HG03175 (cell line): ENCODE measurements at regions not wholly inside any gene's neighbourhood (a gene's known extent, or its start where the extent isn't known, plus 50 kb on each side); places are given as distances from the start of the nearest gene placed in this dataset.

Experiments used
- ATAC-seq: cut with Tn5 transposase; IDR thresholded peaks from one replicate; pipeline ENCODE4 v1.9.1; 2021; ENCODE audit warnings: mild to moderate bottlenecking, moderate library complexity; ENCODE audit not compliant: unreplicated experiment

- ATAC-seq, result no peak
Measured at GRCh38 chr10:88081457-88082054, 218.1 kb downstream of the PTEN start.

GRCh38 chr10:88082391-88082790, 219.0 kb downstream of the PTEN start:
- ATAC-seq, result no peak

- ATAC-seq, result peak; percentile 82
Measured at GRCh38 chr10:88082806-88083596, 219.6 kb downstream of the PTEN start.

- no peak for ATAC-seq
Measured at GRCh38 chr10:88083597-88083989, 220.2 kb downstream of the PTEN start.

GRCh38 chr10:88086187-88086960, 222.9 kb downstream of the PTEN start:
- ATAC-seq, result no peak

- no peak for ATAC-seq
Measured at GRCh38 chr10:88088441-88089340, 225.3 kb downstream of the PTEN start.

- no peak for ATAC-seq
Measured at GRCh38 chr10:88089498-88089897, 226.1 kb downstream of the PTEN start.

- ATAC-seq, result no peak
Measured at GRCh38 chr10:88090568-88091214, 227.3 kb downstream of the PTEN start.

GRCh38 chr10:88091490-88092061, 228.2 kb downstream of the PTEN start:
- ATAC-seq, result peak; percentile 94

GRCh38 chr10:88092265-88092664, 228.8 kb downstream of the PTEN start:
- no peak for ATAC-seq

GRCh38 chr10:88092973-88093372, 229.5 kb downstream of the PTEN start:
- ATAC-seq, result no peak

GRCh38 chr10:88094795-88095194, 231.4 kb downstream of the PTEN start:
- ATAC-seq, result no peak

GRCh38 chr10:88095223-88095721, 231.8 kb downstream of the PTEN start:
- ATAC-seq, result no peak

- no peak for ATAC-seq
Measured at GRCh38 chr10:88095778-88096431, 232.5 kb downstream of the PTEN start.

- ATAC-seq, result no peak
Measured at GRCh38 chr10:88097092-88097516, 233.7 kb downstream of the PTEN start.

- no peak for ATAC-seq
Measured at GRCh38 chr10:88097536-88097935, 234.1 kb downstream of the PTEN start.

GRCh38 chr10:88100281-88100680, 236.9 kb downstream of the PTEN start:
- no peak for ATAC-seq

GRCh38 chr10:88101666-88102065, 238.2 kb downstream of the PTEN start:
- ATAC-seq, result no peak

- no peak for ATAC-seq
Measured at GRCh38 chr10:88103576-88103975, 240.2 kb downstream of the PTEN start.
